Upper lobe of left lung (tissue), 6 donors: ENCODE measurements at regions not wholly inside any gene's neighbourhood (a gene's known extent, or its start where the extent isn't known, plus 50 kb on each side); places are given as distances from the start of the nearest gene placed in this dataset.

Source experiments
- ATAC-seq, 2 donors: fragments of 200-7000 bp; cut with Tn5 transposase; one replicate each; pipeline ENCODE4 v1.9.1; 2022; ENCODE audit warnings: mild to moderate bottlenecking in 2 of 2, moderate library complexity in 2 of 2; ENCODE audit not compliant: low FRiP score in 2 of 2
- DNase-seq, 2 donors: peaks; one replicate each; pipeline ENCODE4 v3.0.0-alpha.2; 2019 to 2020
- H3K27ac ChIP-seq, 4 donors: fragments of 200-600 bp; sonication (generic); one replicate each; pipeline ENCODE4 v1.5.1; 2016 to 2019
- H3K27me3 ChIP-seq, 4 donors: fragments of 200-600 bp; sonication (generic); one replicate each; pipeline ENCODE4 v1.5.1; 2017 to 2019
- H3K36me3 ChIP-seq, 4 donors: fragments of 200-600 bp; sonication (generic); one replicate each; pipeline ENCODE4 v1.5.1; 2016 to 2019
- H3K4me1 ChIP-seq, 4 donors: fragments of 200-600 bp; sonication (generic); one replicate each; pipeline ENCODE4 v1.5.1; 2018 to 2019
- H3K4me3 ChIP-seq, 4 donors: fragments of 200-600 bp; sonication (generic); one replicate each; pipeline ENCODE4 v1.5.1; 2017 to 2019; ENCODE audit warnings: mild to moderate bottlenecking in 2 of 4, moderate library complexity in 1 of 4
- H3K9me3 ChIP-seq, 4 donors: fragments of 200-600 bp; sonication (generic); one replicate each; pipeline ENCODE4 v1.5.1; 2018 to 2019
- EP300 ChIP-seq, 4 donors: sonication (generic); formaldehyde crosslinking; IDR thresholded peaks; one replicate each; pipeline ENCODE4 v1.5.1; 2017; ENCODE audit warnings: antibody characterized with exemption in 4 of 4, control low read depth in 2 of 4
- POLR2A ChIP-seq, 4 donors: fragments of 450-650 bp; IDR thresholded peaks; one replicate each; pipeline ENCODE4 v1.5.1; 2016 to 2017; ENCODE audit warnings: antibody characterized with exemption in 4 of 4, mild to moderate bottlenecking in 2 of 4
- POLR2AphosphoS5 ChIP-seq, 2 donors: sonication (generic); formaldehyde crosslinking; IDR thresholded peaks; one replicate each; pipeline ENCODE4 v1.5.1; 2017; ENCODE audit warnings: antibody characterized with exemption in 2 of 2
- WGBS, 2 donors: methylation state at CpG; one replicate each; pipeline ENCODE4 v1.1.5; 2017 to 2018; 5-methylcytosine and 5-hydroxymethylcytosine counted together
- TF ChIP-seq, protein P1 (sequence below), 6 experiments: fragments of 450-650 bp in 4 of 6; fragments of 200-600 bp in 2 of 6; sonication (generic) in 2 of 6; IDR thresholded peaks; one replicate each; pipeline ENCODE4 v1.5.1; 2016 to 2019; ENCODE audit warnings: antibody characterized with exemption in 6 of 6
- donor health status: DM: no; HTN: no; CAD: no; lungs with moderate emphysema.
- donor health status: DM: no; HTN: yes; CAD: no; lungs with severe emphysema.

DNA sequence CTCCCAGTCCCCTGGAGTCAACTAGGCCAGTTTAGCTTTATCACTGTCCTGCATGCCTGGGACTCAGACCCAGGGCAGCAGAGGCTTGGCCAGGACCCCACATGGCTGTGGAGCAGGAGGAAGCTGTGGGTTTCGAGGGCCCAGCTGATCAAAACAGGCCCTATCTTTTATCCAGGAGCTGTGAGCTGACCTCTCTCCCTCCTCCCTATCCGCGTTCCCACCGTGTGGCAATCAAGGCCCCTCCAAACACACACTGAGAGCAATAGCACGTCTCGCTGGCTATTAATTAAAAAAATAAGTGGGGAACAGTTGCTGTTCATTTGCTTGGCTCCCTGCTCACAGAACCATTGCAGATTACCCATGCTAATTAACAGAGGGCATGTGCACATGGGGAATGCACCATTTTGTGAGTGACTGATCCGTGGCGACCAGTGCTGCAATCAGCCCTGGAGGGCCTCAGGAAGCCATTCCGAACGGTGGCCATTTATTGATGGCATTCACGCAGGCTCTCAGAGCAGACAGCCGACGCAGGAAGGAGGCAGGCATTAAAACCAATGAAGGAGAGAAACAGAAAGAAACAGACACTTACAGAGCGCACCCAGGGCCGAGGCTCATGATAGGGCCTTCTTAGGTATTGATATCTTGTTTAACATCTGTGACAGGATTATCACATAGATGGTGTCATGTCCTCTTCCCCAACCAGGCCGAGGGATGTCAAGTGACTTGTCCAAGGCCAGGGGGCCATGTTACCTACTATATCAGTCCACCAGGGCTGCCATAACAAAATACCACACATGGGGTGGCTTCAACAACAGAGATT is 157.1 kb downstream of the KATNIP start:
- H3K27ac ChIP-seq: no peak overlapping the region
- peaks cover 0 to 31% (median 13%) of the 10 kb centered on the region in 4 donors for H3K36me3 ChIP-seq
- 93 to 94% methylated on average over 15 to 16 of the region's 16 CpGs for WGBS, 2 donors
- peaks cover 0 to 4% (median 0%) of the 10 kb centered on the region in 4 donors for H3K4me1 ChIP-seq
- no peak for ATAC-seq
- TF ChIP-seq POLR2A (IDR thresholded peaks at IDR 0.05) (no peak), EP300 (IDR thresholded peaks at IDR 0.05) (no peak), POLR2AphosphoS5 (IDR thresholded peaks at IDR 0.05) (no peak)
- TF ChIP-seq, protein P1, sequence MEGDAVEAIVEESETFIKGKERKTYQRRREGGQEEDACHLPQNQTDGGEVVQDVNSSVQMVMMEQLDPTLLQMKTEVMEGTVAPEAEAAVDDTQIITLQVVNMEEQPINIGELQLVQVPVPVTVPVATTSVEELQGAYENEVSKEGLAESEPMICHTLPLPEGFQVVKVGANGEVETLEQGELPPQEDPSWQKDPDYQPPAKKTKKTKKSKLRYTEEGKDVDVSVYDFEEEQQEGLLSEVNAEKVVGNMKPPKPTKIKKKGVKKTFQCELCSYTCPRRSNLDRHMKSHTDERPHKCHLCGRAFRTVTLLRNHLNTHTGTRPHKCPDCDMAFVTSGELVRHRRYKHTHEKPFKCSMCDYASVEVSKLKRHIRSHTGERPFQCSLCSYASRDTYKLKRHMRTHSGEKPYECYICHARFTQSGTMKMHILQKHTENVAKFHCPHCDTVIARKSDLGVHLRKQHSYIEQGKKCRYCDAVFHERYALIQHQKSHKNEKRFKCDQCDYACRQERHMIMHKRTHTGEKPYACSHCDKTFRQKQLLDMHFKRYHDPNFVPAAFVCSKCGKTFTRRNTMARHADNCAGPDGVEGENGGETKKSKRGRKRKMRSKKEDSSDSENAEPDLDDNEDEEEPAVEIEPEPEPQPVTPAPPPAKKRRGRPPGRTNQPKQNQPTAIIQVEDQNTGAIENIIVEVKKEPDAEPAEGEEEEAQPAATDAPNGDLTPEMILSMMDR (IDR thresholded peaks at IDR 0.05): no peak
- no peak overlapping the region for H3K4me3 ChIP-seq
- no peaks in the 10 kb centered on the region for H3K9me3 ChIP-seq
- DNase-seq: no peak
- H3K27me3 ChIP-seq: no peaks in the 10 kb centered on the region

DNA sequence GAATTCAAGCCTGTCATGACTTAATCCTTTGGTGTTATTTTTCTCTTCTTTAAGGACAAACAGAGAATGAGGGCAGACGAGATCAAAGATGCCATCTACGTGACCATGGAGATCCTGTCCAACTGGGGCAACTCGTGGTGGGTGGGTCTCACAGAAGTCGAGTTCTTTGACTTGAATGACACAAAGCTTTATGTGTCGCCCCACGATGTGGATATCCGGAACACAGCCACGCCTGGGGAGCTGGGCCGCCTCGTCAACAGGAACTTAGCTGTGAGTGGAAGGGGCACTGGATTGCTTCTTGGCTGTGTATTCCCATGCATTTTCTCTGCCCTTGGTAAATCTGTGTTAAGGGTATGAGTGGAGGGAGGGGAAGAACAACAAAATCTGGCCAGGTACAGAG is 158.7 kb downstream of the KATNIP start:
- H3K27me3 ChIP-seq: no peaks in the 10 kb centered on the region
- H3K36me3 ChIP-seq: peaks cover 0 to 27% (median 10%) of the 10 kb centered on the region in 4 donors
- TF ChIP-seq POLR2AphosphoS5 (IDR thresholded peaks at IDR 0.05) (no peak), EP300 (IDR thresholded peaks at IDR 0.05) (no peak), POLR2A (IDR thresholded peaks at IDR 0.05) (no peak)
- TF ChIP-seq, protein P1 (IDR thresholded peaks at IDR 0.05): no peak
- no peak for ATAC-seq
- peak in 1 of 2 donors; percentile 6 for DNase-seq
- 88 to 95% methylated on average over 10 of the region's 10 CpGs for WGBS, 2 donors
- no peaks in the 10 kb centered on the region for H3K9me3 ChIP-seq
- H3K4me3 ChIP-seq: no peak overlapping the region
- no peaks in the 10 kb centered on the region for H3K4me1 ChIP-seq
- no peak overlapping the region for H3K27ac ChIP-seq

DNA sequence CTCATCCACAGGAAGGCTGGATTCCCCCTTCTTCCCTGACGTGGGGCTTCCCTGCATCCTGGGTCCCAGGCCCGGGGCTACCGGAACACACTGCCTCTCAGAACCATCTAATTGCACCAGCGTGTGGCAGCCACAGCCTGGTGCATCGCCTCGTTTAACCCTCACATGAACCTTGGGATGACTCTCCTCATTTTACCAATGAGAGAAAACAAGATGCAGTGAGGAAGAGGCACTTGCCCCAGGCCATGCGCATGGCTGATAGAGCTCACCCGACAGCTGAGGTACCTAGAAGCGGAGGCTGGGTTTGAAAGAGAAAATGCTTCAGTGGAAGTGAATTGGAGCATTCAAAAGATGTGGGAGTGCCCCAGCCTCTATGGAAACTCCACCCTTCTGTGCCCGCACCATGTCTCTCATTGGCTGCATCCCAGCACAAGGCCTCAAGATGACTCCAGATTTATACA is 162.3 kb downstream of the KATNIP start:
- H3K36me3 ChIP-seq: peaks cover 0 to 22% (median 10%) of the 10 kb centered on the region in 4 donors
- ATAC-seq: no peak
- TF ChIP-seq POLR2AphosphoS5 (IDR thresholded peaks at IDR 0.05) (no peak), EP300 (IDR thresholded peaks at IDR 0.05) (no peak), POLR2A (IDR thresholded peaks at IDR 0.05) (no peak)
- TF ChIP-seq, protein P1 (IDR thresholded peaks at IDR 0.05): no peak
- WGBS, 2 donors: 92 to 96% methylated on average over 10 of the region's 10 CpGs
- H3K9me3 ChIP-seq: no peaks in the 10 kb centered on the region
- no peak overlapping the region for H3K4me3 ChIP-seq
- no peaks in the 10 kb centered on the region for H3K4me1 ChIP-seq
- no peak overlapping the region for H3K27ac ChIP-seq
- DNase-seq: no peak
- H3K27me3 ChIP-seq: no peaks in the 10 kb centered on the region

DNA sequence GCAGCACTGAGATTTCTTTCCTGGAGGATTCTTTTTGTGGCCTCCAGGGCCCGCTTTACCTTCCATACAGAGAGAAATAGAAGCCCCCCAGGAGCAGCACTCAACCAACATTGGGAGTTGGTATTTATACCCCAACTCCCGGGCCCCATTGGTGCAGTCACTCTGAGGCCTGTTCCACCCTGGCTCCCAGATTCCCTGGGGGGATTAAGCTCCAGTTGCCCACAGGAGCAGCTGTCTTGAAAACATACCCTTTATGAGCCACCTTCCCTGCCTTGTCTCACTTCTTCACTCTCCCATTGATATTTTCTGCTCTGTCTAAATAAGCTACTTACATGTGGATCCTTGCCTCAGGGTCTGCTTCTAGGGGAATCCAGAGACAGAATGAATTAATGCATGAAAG is 167.8 kb downstream of the KATNIP start:
- Histone ChIP-seq H3K4me3 (no peak overlapping the region), H3K4me1 (peaks cover 0 to 2% (median 0%) of the 10 kb centered on the region in 4 donors), H3K36me3 (peaks cover 0 to 16% (median 7%) of the 10 kb centered on the region in 4 donors), H3K27me3 (no peaks in the 10 kb centered on the region), H3K27ac (no peak overlapping the region), H3K9me3 (no peaks in the 10 kb centered on the region)
- 90 to 100% methylated on average over 2 of the region's 2 CpGs for WGBS, 2 donors
- TF ChIP-seq, protein P1 (IDR thresholded peaks at IDR 0.05): no peak
- no peak for TF ChIP-seq EP300 (IDR thresholded peaks at IDR 0.05)
- TF ChIP-seq POLR2AphosphoS5 (IDR thresholded peaks at IDR 0.05): no peak
- TF ChIP-seq POLR2A (IDR thresholded peaks at IDR 0.05): no peak
- no peak for ATAC-seq
- DNase-seq: no peak
